GM21423 (cell line): ENCODE measurements at regions not wholly inside any gene's neighbourhood (a gene's known extent, or its start where the extent isn't known, plus 50 kb on each side); places are given as distances from the start of the nearest gene placed in this dataset.
"Not testable (repeated sequence)": the region's sequence is repeated elsewhere in the genome, so short reads cannot be mapped to it uniquely, and the experiment has no call there.

ENCODE experiments used
- ATAC-seq: cut with Tn5 transposase; IDR thresholded peaks from one replicate; pipeline ENCODE4 v1.9.1; 2021; ENCODE audit warnings: mild to moderate bottlenecking, moderate library complexity; ENCODE audit not compliant: unreplicated experiment

- no peak for ATAC-seq
Observed at GRCh38 chr1:183753464-183753891, 51.4 kb upstream of the RGL1 start.

DNA sequence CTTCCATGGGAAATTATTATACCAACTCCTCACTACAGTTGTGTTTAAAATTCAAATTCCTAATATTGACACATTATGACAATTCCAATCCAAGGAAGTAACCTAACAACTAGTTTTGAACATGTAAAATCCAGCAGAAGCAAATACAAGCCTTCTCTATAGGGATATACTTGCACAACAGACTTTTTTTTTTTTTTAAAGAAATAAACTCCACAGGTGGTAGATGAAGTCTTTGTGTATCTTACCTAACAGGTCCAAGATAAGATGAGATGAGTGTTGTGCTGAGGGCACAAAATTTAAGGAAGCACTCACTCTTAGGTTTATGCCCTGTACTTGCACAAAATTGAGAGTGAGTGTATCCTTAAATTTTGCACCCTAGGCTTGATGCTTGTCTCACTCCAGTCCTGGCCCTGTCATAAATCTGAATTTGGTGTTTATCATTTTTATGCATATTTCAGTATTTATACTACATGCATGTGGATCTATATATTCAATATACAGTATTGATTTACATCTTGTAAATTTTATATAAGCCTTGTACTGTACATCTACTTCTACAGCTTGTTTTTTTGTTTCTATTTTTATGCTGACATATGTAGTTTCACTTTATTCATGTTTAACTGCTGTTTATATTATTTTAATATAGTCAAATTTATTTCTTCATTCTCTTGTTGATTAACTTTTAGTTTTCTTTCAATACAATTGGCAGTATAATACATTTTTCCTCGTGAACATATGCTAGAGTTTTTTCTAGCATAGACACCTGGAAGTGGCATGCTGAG lies 60.6 kb upstream of the RGL1 start:
- no peak for ATAC-seq

DNA sequence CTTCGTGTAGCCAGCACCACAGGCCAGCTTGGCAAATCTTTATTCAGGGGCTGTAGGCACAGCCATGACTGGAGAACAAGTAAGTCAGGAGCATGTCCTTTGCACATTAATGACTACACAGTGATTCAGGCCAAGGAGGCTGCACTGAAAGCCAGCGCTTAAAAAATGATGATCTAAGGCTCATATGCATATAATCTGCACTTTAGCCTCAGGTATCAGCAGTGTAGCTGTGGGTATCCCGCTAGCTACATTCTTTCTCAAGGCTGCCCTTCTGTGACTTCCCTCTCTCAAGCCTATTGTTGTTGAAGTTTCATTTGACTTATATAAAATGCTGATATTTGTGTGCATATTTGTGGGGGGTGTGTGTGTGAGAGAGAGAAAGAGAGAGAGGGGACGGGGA lies 62.6 kb upstream of the RGL1 start:
- ATAC-seq: no peak

DNA sequence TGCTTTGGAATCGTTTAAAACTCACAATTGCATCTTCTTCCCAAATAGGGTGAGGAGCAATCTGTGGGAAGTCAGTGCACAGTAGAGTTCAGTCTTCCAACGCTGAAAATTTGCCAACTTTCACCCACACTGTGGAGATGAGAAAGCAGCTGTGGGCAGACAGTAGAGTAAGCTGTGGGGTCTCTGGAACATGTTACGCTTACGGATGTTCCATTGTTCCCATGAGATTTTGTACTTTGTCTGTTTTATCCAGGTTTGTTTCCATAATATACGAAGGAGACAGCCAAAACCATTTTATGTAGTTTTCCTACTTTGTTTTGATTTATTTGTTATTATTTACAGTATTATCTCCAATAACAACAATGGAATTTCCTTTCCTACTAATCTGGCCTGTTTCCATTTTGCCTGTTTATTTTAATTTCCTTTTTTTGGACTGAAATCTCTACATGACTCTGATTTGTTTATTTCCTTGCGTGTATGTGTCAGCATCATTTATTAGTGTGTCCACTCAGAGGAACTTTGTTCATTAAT lies 65.1 kb upstream of the RGL1 start:
- no peak for ATAC-seq

DNA sequence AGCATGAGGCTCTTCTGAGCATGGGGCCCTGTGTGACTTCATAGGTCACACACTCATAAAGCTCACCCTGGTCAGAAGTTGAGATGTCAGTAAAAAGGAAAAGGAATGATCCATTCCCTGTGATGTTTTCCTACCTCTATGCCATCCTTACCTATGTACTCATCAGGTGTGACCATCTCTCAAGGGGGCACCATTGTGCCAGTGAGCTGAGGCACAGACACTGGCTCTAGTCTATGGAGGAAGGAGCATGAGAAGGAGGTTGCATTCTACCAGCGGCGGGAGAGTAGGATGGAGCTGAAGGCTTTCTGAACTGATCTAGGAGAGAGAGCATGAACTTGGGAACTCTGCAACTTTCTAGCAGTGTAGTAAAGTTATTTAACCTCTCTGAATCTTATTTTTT lies 65.8 kb upstream of the RGL1 start:
- ATAC-seq: no peak

DNA sequence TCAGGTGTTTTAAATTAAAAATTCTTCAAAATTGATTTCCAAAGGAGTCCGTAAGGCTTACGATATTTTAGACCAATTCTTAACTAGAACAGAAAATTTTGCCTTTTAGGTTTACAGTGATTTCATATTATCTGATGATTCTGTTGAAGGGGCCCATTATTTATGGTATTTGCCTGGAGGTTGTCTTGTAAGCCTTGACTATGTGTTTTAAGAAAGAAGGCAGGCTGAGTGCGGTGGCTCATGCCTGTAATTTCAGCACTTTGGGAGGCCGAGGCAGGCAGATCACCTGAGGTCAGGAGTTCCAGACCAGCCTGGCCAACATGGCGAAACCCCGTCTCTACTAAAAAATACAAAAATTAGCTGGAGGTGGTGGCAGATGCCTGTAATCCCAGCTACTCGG lies 67.0 kb upstream of the RGL1 start:
- not testable (repeated sequence) for ATAC-seq

GRCh38 chr1:183736343-183736742 lies 68.6 kb upstream of the RGL1 start:
- ATAC-seq: no peak

- no peak for ATAC-seq
Observed at GRCh38 chr1:183735069-183735860, 69.7 kb upstream of the RGL1 start.

GRCh38 chr1:183734543-183735036 lies 70.3 kb upstream of the RGL1 start:
- ATAC-seq: no peak

- no peak for ATAC-seq
Observed at GRCh38 chr1:183733715-183734114, 71.2 kb upstream of the RGL1 start.

DNA sequence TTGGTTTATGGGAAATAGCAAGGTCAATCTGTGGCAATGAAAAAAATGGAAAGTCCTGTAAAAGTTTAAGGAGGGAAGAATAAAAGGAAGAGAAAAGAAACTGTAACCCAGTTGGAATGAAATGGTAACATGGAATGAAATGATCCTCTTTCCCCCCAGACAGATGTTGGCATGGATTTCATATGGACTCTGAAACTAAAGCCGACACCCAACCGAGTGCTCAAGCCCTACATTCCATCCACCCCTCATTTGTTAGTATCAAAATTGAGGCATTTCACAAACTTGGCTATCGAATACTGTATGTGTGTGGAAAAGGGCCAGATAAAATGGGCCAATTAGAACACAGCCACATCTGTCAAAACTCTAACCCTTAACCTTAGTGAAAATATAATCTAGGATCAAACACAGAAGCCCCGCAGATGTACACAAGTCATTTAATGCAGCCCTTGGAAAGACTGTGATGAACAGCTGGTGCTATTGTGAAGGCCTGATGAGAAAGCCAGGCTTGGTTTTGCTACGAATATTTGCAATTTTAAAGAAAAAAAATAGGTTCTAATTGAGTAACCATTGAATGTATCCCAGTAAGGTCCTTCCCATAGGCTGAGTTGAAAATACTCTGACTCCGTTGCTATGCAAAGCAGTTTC lies 72.6 kb upstream of the RGL1 start:
- no peak for ATAC-seq

- ATAC-seq: peak; percentile 52
Observed at GRCh38 chr1:183730886-183731573, 73.9 kb upstream of the RGL1 start.

- peak; percentile 38 for ATAC-seq
Observed at GRCh38 chr1:183730107-183730724, 74.7 kb upstream of the RGL1 start.

DNA sequence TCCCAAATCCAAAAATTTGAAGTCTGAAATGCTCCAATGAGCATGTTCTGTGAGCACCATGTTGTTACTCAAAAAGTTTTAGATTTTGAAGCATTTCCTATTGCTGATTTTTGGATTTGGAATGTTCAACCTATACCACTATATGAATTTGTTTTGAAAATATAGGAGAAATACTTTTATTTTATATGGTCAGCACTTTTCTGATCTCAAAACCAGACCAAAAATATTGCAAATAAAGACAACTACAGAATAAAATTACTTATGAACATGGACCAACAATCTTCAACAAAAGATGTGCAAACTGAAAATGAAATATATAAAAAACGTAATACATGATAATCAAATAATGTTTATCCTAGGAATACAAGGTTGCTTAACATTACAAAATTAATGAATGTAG lies 73.7 kb upstream of the APOBEC4 start:
- no peak for ATAC-seq

DNA sequence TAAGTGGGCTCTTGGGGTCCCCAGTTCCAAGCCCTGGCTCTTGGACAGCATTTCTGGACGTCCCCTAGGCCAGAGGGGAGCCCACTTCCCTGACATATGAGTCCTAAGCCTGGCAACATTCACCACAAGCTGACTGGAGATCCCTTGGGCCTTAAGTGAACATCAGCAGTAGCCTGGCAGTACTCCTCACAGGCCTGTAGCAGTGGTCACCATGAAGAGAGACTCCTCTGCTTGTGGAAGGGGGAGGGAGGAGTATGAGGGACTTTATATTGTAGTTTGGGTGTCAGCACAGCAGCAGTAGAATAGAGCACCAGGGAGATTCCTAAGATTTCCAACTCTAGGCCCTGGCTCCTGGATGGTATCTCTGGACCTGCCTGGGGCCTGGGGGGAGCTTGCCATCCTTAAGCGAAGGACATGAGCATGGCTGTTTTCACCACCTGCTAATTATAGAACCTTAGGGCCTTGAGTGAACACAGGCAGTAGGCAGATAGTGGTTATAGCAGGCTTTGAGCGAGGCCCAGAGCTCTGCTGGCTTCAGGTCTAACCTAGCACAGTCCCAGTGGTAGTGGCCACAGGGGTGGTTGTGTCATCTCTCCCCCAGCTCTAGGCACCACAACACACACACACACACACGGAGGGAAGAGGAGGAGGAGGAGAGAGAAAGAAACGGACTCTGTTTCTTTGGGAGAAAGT lies 71.4 kb upstream of the APOBEC4 start:
- ATAC-seq: no peak

DNA sequence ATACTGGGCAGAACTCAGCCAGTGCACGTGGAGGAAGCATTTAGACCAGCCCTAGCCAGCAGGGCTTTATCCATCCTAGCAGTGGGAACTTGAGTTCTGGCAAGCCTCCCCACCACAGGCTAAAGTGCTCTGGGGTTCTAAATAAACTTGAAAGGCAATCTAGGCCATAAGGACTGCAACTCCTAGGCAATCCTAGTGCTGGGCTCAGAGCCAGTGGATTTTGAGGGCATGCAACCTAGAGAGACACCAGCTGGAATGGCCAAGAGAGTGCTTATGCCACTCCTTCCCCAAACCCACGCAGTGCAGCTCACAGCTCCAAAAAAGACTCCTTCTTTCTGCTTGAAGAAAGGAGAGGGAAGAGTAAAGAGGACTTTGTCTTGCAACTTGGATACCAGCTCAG lies 70.5 kb upstream of the APOBEC4 start:
- ATAC-seq: no peak

DNA sequence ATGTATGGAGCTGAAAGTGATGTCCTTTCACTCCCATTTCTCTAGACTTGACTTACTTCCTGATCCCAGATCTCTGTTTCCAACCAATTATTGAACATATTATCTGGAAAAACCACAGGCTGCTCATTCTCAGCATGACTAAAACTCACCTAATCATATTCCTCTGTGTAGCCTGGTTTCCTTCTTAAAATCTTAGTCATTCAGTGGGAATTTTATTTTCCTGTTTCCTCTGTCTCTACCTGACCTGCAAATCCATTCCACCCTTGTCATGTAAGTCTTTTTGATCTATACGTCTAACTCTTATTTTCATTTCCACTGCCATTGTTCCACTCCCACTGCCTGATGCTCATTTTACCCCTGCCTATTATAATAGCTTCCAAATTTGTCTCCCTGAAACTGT lies 67.9 kb upstream of the APOBEC4 start:
- ATAC-seq: no peak

- no peak for ATAC-seq
Observed at GRCh38 chr1:183720028-183720427, 66.9 kb upstream of the APOBEC4 start.

DNA sequence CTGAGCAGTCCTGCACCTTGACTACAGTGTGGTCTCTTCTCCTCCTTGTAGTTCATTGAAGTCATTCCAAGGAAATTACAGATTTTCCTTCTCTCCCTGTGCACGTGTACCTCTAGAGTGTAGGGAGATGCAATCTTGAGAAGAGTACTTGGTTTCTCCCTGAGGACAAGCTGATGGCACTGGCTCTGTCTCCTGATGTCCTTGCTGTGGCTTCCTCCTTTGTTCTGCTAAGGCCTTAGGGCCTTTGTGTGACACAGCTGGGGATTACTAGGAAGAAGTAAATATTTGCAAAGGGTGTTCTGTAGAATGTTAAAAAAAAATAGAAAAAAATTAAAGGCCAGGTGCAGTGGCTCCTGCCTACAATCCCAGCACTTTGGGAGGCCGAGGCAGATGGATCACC lies 66.2 kb upstream of the APOBEC4 start:
- no peak for ATAC-seq

DNA sequence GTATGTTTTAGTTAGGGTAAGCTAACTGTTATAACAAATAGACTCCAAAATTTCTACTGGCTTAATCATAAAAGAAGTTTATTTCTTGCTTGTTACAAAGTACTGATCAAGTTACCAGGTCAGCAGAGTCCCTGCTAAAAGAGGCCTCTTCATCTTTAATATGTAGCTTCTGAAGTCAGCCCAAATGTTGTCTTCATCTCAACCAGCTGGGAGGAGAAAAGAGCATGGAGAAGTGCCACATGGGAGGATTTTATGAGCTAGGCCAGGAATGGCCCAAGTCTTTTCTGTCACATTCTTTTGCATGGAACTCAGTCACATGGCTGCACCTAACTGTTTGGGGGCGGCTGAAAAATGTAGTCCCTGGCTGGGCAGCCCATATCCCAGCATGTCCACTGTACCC lies 63.2 kb upstream of the APOBEC4 start:
- no peak for ATAC-seq
